Spleen (tissue), 11 donors: ENCODE measurements at regions not wholly inside any gene's neighbourhood (a gene's known extent, or its start where the extent isn't known, plus 50 kb on each side); places are given as distances from the start of the nearest gene placed in this dataset.

Experiments
- DNase-seq: peaks from one replicate; pipeline ENCODE4 v3.0.0-alpha.2; 2020
- H3K27ac ChIP-seq, 8 donors: fragments of 200-600 bp; sonication (generic) in 7 of 8; 1 replicate in 4 of 8; 2 replicates in 4 of 8; pipeline versions ENCODE4 v1.5.0 to v1.8.0; 2016 to 2021; ENCODE audit warnings: inconsistent platforms in 4 of 8, mild to moderate bottlenecking in 4 of 8, moderate library complexity in 1 of 8
- H3K27me3 ChIP-seq, 7 donors: fragments of 200-600 bp; sonication (generic) in 6 of 7; replicated peaks in 1 of 7; 1 replicate in 4 of 7; 2 replicates in 3 of 7; pipeline versions ENCODE4 v1.5.0 to v1.8.0; 2016 to 2021; ENCODE audit warnings: inconsistent platforms in 3 of 7, mild to moderate bottlenecking in 1 of 7
- H3K36me3 ChIP-seq, 6 donors: fragments of 200-600 bp; sonication (generic) in 5 of 6; 1 replicate in 4 of 6; 2 replicates in 2 of 6; pipeline versions ENCODE4 v1.5.0 to v1.8.0; 2016 to 2021; ENCODE audit warnings: inconsistent platforms in 2 of 6
- H3K4me1 ChIP-seq, 6 donors: fragments of 200-600 bp; sonication (generic) in 5 of 6; 1 replicate in 3 of 6; 2 replicates in 3 of 6; pipeline versions ENCODE4 v1.5.0 to v1.8.0; 2016 to 2021; ENCODE audit warnings: inconsistent platforms in 3 of 6
- H3K4me3 ChIP-seq, 8 donors: fragments of 200-600 bp; sonication (generic) in 7 of 8; 1 replicate in 4 of 8; 2 replicates in 4 of 8; pipeline versions ENCODE4 v1.5.0 to v1.8.0; 2016 to 2021; ENCODE audit warnings: inconsistent platforms in 4 of 8, mild to moderate bottlenecking in 4 of 8, moderate library complexity in 2 of 8
- H3K9me3 ChIP-seq, 8 donors: fragments of 200-600 bp; sonication (generic) in 7 of 8; 1 replicate in 4 of 8; 2 replicates in 4 of 8; pipeline versions ENCODE4 v1.5.0 to v1.8.0; 2016 to 2021; ENCODE audit warnings: inconsistent platforms in 4 of 8
- POLR2A ChIP-seq, 3 donors: fragments of 450-650 bp; IDR thresholded peaks; one replicate each; pipeline ENCODE4 v1.5.1; 2017; ENCODE audit warnings: antibody characterized with exemption in 3 of 3, mild to moderate bottlenecking in 1 of 3
- POLR2AphosphoS5 ChIP-seq, 3 donors: sonication (generic); formaldehyde crosslinking; IDR thresholded peaks; one replicate each; pipeline ENCODE4 v1.5.1; 2017; ENCODE audit warnings: antibody characterized with exemption in 3 of 3
- WGBS, 5 donors: extraction: QIAGEN DNeasy Blood & Tissue Kit in 3 of 5; methylation state at CpG; one replicate each; pipeline versions ENCODE4 v1.1.5 to v1.1.7; 2013 to 2018; 5-methylcytosine and 5-hydroxymethylcytosine counted together
- intact Hi-C: fragments of 100-400 bp; cut with DNase I; formaldehyde crosslinking; loops from one replicate; pipeline ENCODE4 v1.15.0; 2023; ENCODE audit warnings: low total_unique reads
- TF ChIP-seq, protein P1 (sequence below), 11 experiments: fragments of 200-600 bp in 7 of 11; fragments of 450-650 bp in 4 of 11; sonication (generic) in 4 of 11; IDR thresholded peaks in 8 of 11; conservative IDR thresholded peaks in 3 of 11; 1 replicate in 7 of 11; 2 replicates in 4 of 11; pipeline versions ENCODE4 v1.4.0 to v1.8.0; 2016 to 2021; ENCODE audit warnings: antibody characterized with exemption in 11 of 11, inconsistent platforms in 4 of 11, mild to moderate bottlenecking in 1 of 11
- donor health status: healthy with polysubstance abuse.
- donor health status: DM: no; HTN: no; CAD: no; lungs with moderate emphysema.
- donor health status: DM: no; HTN: no; CAD: no.
- donor health status: Bipolar disorder and iron deficiency.
- donor health status: healthy.
- donor health status: DM: no; HTN: no; CAD: no.
- donor health status: DM: yes; HTN: yes; CAD: no.

GRCh38 chr20:37627767-37628130, 66.1 kb upstream of the CTNNBL1 start:
- Histone ChIP-seq H3K4me3 (no peak overlapping the region), H3K4me1 (peaks cover 0 to 10% (median 0%) of the 10 kb centered on the region in 6 donors), H3K27me3 (peaks cover 0 to 83% (median 0%) of the 10 kb centered on the region in 7 donors), H3K36me3 (no peaks in the 10 kb centered on the region), H3K27ac (no peak overlapping the region), H3K9me3 (no peaks in the 10 kb centered on the region)
- no peak for DNase-seq
- TF ChIP-seq POLR2A (IDR thresholded peaks at IDR 0.05) (no peak), POLR2AphosphoS5 (IDR thresholded peaks at IDR 0.05) (no peak)
- TF ChIP-seq, protein P1, sequence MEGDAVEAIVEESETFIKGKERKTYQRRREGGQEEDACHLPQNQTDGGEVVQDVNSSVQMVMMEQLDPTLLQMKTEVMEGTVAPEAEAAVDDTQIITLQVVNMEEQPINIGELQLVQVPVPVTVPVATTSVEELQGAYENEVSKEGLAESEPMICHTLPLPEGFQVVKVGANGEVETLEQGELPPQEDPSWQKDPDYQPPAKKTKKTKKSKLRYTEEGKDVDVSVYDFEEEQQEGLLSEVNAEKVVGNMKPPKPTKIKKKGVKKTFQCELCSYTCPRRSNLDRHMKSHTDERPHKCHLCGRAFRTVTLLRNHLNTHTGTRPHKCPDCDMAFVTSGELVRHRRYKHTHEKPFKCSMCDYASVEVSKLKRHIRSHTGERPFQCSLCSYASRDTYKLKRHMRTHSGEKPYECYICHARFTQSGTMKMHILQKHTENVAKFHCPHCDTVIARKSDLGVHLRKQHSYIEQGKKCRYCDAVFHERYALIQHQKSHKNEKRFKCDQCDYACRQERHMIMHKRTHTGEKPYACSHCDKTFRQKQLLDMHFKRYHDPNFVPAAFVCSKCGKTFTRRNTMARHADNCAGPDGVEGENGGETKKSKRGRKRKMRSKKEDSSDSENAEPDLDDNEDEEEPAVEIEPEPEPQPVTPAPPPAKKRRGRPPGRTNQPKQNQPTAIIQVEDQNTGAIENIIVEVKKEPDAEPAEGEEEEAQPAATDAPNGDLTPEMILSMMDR (IDR thresholded peaks at IDR 0.05 in 8 of 11, conservative IDR thresholded peaks at IDR 0.05 in 3 of 11), result no peak
- intact Hi-C loops, result no loop called here

DNA sequence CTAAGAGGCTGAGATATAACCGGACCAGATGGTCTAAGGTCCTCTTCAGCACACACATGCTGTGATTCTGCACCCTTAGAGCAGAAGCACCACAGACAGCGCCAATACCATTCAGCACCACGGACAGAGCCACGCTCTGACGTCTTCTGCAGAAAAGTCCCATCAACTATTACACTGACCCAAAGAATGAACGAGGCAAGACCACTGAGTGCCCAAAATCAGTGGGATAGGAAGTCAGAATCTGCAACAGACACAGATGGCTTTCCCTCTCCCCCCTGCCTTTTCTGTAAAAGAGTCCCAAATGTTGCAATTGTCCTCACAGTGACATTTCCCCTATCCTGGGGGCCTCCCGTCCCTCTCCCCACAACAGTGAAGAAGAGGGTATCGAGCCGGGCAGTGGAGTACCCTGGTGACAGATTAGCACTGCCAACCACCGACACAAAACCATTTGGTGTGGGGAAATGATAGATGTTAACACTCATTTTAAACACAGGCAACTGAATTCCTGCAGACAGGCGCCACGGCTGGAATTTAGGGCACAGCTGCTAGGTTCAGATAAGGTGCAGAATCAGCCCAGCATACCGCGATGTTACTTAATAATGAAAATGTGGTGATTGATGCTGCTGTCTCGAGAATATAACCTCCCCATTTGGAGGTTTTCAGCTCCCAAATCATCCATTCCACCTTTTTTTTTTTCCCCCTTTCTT, 66.6 kb upstream of the CTNNBL1 start:
- no peak overlapping the region for H3K4me3 ChIP-seq
- intact Hi-C loops, result no loop called here
- H3K9me3 ChIP-seq, result no peaks in the 10 kb centered on the region
- H3K4me1 ChIP-seq, result peaks cover 0 to 10% (median 0%) of the 10 kb centered on the region in 6 donors
- peaks cover 0 to 83% (median 0%) of the 10 kb centered on the region in 7 donors for H3K27me3 ChIP-seq
- WGBS, 5 donors, result 29 to 38% (median 33%) methylated on average over 15 of the region's 15 CpGs
- no peaks in the 10 kb centered on the region for H3K36me3 ChIP-seq
- DNase-seq, result no peak
- TF ChIP-seq POLR2A (IDR thresholded peaks at IDR 0.05), result no peak
- TF ChIP-seq, protein P1 (IDR thresholded peaks at IDR 0.05 in 8 of 11, conservative IDR thresholded peaks at IDR 0.05 in 3 of 11), result no peak
- no peak for TF ChIP-seq POLR2AphosphoS5 (IDR thresholded peaks at IDR 0.05)
- no peak overlapping the region for H3K27ac ChIP-seq

GRCh38 chr20:37624963-37625362, 68.9 kb upstream of the CTNNBL1 start:
- DNase-seq, result no peak
- no peak overlapping the region for H3K4me3 ChIP-seq
- no peaks in the 10 kb centered on the region for H3K36me3 ChIP-seq
- no peak overlapping the region for H3K27ac ChIP-seq
- H3K9me3 ChIP-seq, result no peaks in the 10 kb centered on the region
- no peaks in the 10 kb centered on the region for H3K4me1 ChIP-seq
- 13 to 29% (median 25%) methylated on average over 1 of the region's 1 CpG for WGBS, 5 donors
- intact Hi-C loops, result no loop called here
- peaks cover 0 to 83% (median 0%) of the 10 kb centered on the region in 7 donors for H3K27me3 ChIP-seq
- no peak for TF ChIP-seq POLR2AphosphoS5 (IDR thresholded peaks at IDR 0.05)
- no peak for TF ChIP-seq POLR2A (IDR thresholded peaks at IDR 0.05)
- TF ChIP-seq, protein P1 (IDR thresholded peaks at IDR 0.05 in 8 of 11, conservative IDR thresholded peaks at IDR 0.05 in 3 of 11), result no peak

DNA sequence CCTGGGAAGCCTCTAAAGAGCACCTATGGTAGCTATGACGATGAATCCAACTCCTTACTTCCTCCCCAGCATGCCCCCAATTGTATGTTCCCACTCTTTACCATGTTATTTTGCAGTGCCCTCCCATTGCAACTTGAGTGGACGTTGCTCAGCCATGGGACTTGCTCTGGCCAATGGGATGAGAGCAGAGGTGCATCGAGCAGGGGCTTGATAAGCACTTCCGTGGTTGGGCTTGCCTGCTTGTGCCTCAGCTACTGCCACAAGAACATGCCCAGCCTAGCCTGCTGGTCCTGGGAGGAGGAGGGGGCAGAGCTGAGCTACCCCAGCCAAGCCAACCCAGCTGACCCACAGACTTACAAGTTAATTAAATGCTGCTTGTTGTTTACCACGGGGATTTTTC, 71.1 kb upstream of the CTNNBL1 start:
- H3K4me1 ChIP-seq, result no peaks in the 10 kb centered on the region
- WGBS, 5 donors, result 20 to 40% (median 32%) methylated on average over 5 of the region's 5 CpGs
- no peak for DNase-seq
- no peaks in the 10 kb centered on the region for H3K36me3 ChIP-seq
- TF ChIP-seq, protein P1 (IDR thresholded peaks at IDR 0.05 in 8 of 11, conservative IDR thresholded peaks at IDR 0.05 in 3 of 11), result no peak
- no peaks in the 10 kb centered on the region for H3K9me3 ChIP-seq
- intact Hi-C loops, result no loop called here
- peaks cover 0 to 86% (median 0%) of the 10 kb centered on the region in 7 donors for H3K27me3 ChIP-seq
- H3K27ac ChIP-seq, result no peak overlapping the region
- no peak overlapping the region for H3K4me3 ChIP-seq
